Colonic mucosa (tissue), 4 donors: ENCODE measurements at regions not wholly inside any gene's neighbourhood (a gene's known extent, or its start where the extent isn't known, plus 50 kb on each side); places are given as distances from the start of the nearest gene placed in this dataset.
A peak's percentile ranks its signal among the peaks of the same experiment; 100 is the strongest.

Experiments
- DNase-seq: peaks from one replicate; pipeline ENCODE4 v3.0.0-alpha.2; 2020
- H3K27ac ChIP-seq: fragments of 200-600 bp; one replicate; pipeline ENCODE4 v1.8.0; 2021
- H3K27me3 ChIP-seq: fragments of 200-600 bp; one replicate; pipeline ENCODE4 v1.8.0; 2021
- H3K36me3 ChIP-seq: fragments of 200-600 bp; one replicate; pipeline ENCODE4 v1.8.0; 2021
- H3K4me1 ChIP-seq: fragments of 200-600 bp; one replicate; pipeline ENCODE4 v1.8.0; 2021; ENCODE audit warnings: mild to moderate bottlenecking
- H3K4me3 ChIP-seq: fragments of 200-600 bp; one replicate; pipeline ENCODE4 v1.8.0; 2021
- H3K9ac ChIP-seq, 2 donors: one replicate each; pipeline ENCODE4 v1.7.0; 2013; ENCODE audit warnings: control low read depth in 2 of 2, low read depth in 2 of 2, low read length in 2 of 2
- H3K9me3 ChIP-seq: fragments of 200-600 bp; one replicate; pipeline ENCODE4 v1.8.0; 2021
- intact Hi-C: fragments of 100-400 bp; cut with DNase I; formaldehyde crosslinking; loops from one replicate; pipeline ENCODE4 v1.14.1; 2022
- TF ChIP-seq, protein P1 (sequence below): fragments of 200-600 bp; IDR thresholded peaks from one replicate; pipeline ENCODE4 v1.8.0; 2022; ENCODE audit warnings: antibody characterized with exemption, mild to moderate bottlenecking
- donor health status: healthy.
- donor health status: DM: no; HTN: no; CAD: no.
- donor health status: DM: no; HTN: no; CAD: no.

- H3K9me3 ChIP-seq, result no peaks in the 10 kb centered on the region
- no peak for DNase-seq
- no peaks in the 10 kb centered on the region for H3K27me3 ChIP-seq
- H3K4me1 ChIP-seq, result no peaks in the 10 kb centered on the region
- TF ChIP-seq, protein P1, sequence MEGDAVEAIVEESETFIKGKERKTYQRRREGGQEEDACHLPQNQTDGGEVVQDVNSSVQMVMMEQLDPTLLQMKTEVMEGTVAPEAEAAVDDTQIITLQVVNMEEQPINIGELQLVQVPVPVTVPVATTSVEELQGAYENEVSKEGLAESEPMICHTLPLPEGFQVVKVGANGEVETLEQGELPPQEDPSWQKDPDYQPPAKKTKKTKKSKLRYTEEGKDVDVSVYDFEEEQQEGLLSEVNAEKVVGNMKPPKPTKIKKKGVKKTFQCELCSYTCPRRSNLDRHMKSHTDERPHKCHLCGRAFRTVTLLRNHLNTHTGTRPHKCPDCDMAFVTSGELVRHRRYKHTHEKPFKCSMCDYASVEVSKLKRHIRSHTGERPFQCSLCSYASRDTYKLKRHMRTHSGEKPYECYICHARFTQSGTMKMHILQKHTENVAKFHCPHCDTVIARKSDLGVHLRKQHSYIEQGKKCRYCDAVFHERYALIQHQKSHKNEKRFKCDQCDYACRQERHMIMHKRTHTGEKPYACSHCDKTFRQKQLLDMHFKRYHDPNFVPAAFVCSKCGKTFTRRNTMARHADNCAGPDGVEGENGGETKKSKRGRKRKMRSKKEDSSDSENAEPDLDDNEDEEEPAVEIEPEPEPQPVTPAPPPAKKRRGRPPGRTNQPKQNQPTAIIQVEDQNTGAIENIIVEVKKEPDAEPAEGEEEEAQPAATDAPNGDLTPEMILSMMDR, result no peak
- H3K9ac ChIP-seq, result no peak overlapping the region
- intact Hi-C loops, result loop anchor here (10.0 kb wide), 1 partner anchor 163 kb away; the partner anchor contains the start of gene HES1
- H3K4me3 ChIP-seq, result no peak overlapping the region
- H3K27ac ChIP-seq, result peak overlapping the region; percentile 61
- no peaks in the 10 kb centered on the region for H3K36me3 ChIP-seq
Observed at GRCh38 chr3:193971966-193972365, 164.0 kb upstream of the HES1 start.

- TF ChIP-seq, protein P1, result no peak
- no peaks in the 10 kb centered on the region for H3K4me1 ChIP-seq
- DNase-seq, result no peak
- H3K27me3 ChIP-seq, result no peaks in the 10 kb centered on the region
- H3K27ac ChIP-seq, result no peak overlapping the region
- intact Hi-C loops, result loop anchor here (10.0 kb wide), 1 partner anchor 162 kb away; the partner anchor contains the start of gene HES1
- H3K4me3 ChIP-seq, result no peak overlapping the region
- no peaks in the 10 kb centered on the region for H3K9me3 ChIP-seq
- H3K36me3 ChIP-seq, result no peaks in the 10 kb centered on the region
- H3K9ac ChIP-seq, result no peak overlapping the region
Observed at GRCh38 chr3:193972832-193973231, 163.1 kb upstream of the HES1 start.

GRCh38 chr3:193974191-193974652 lies 161.7 kb upstream of the HES1 start:
- no peaks in the 10 kb centered on the region for H3K36me3 ChIP-seq
- H3K27ac ChIP-seq, result no peak overlapping the region
- no peak overlapping the region for H3K9ac ChIP-seq
- DNase-seq, result no peak
- TF ChIP-seq, protein P1, result no peak
- no peaks in the 10 kb centered on the region for H3K9me3 ChIP-seq
- H3K4me3 ChIP-seq, result no peak overlapping the region
- H3K27me3 ChIP-seq, result no peaks in the 10 kb centered on the region
- intact Hi-C loops, result loop anchor here (10.0 kb wide), 1 partner anchor 161 kb away; the partner anchor contains the start of gene HES1
- H3K4me1 ChIP-seq, result no peaks in the 10 kb centered on the region

GRCh38 chr3:193974671-193975535 lies 161.0 kb upstream of the HES1 start:
- H3K9ac ChIP-seq, result no peak overlapping the region
- H3K27me3 ChIP-seq, result no peaks in the 10 kb centered on the region
- H3K9me3 ChIP-seq, result no peaks in the 10 kb centered on the region
- no peak overlapping the region for H3K4me3 ChIP-seq
- H3K36me3 ChIP-seq, result no peaks in the 10 kb centered on the region
- DNase-seq, result no peak
- H3K27ac ChIP-seq, result no peak overlapping the region
- TF ChIP-seq, protein P1, result no peak
- H3K4me1 ChIP-seq, result no peaks in the 10 kb centered on the region
- intact Hi-C loops, result loop anchor here (10.0 kb wide), 1 partner anchor 160 kb away; the partner anchor contains the start of gene HES1

DNA sequence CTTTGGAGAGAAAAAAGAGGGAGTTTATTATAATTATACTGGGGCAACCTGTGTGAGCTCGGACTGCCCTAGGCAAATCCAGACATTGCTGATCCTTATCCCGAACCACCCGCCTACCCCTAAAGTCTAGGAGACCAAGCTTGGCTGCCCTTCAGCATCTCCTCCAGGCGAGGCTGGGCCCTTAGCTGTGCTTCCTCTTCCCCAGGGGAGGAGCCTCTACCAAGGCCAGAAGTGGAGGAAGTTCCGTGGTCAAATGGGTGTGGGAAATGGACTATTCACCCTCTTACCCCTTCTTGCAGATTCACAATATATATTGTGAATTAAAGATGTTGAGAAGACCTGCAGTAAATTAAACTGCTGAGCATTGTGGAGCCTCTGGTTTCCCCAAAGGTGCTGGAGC lies 158.3 kb upstream of the HES1 start:
- intact Hi-C loops, result loop anchor here (10.0 kb wide), 1 partner anchor 157 kb away; the partner anchor contains the start of gene HES1
- Histone ChIP-seq H3K9me3 (no peaks in the 10 kb centered on the region), H3K27ac (no peak overlapping the region), H3K9ac (no peak overlapping the region), H3K27me3 (no peaks in the 10 kb centered on the region), H3K36me3 (no peaks in the 10 kb centered on the region), H3K4me3 (no peak overlapping the region), H3K4me1 (no peaks in the 10 kb centered on the region)
- TF ChIP-seq, protein P1, result no peak
- no peak for DNase-seq
